ENCODE measurements at regions not wholly inside any gene's neighbourhood (a gene's known extent, or its start where the extent isn't known, plus 50 kb on each side); places are given as distances from the start of the nearest gene placed in this dataset.

- TF ChIP-seq REST (IDR thresholded peaks at IDR 0.05; ENCODE audit: insufficient read depth in 1 of 2, low read depth in 2 of 2, low read length in 2 of 2) (no peak), POLR2AphosphoS5 (IDR thresholded peaks at IDR 0.05; ENCODE audit: low read depth, low read length) (no peak), TAF1 (IDR thresholded peaks at IDR 0.05; ENCODE audit: borderline replicate concordance, insufficient read depth, low read length) (no peak), SIN3A (IDR thresholded peaks at IDR 0.05; ENCODE audit: borderline replicate concordance, insufficient read depth, low read length) (no peak), FOXP2 (optimal IDR thresholded peaks at IDR 0.05; ENCODE audit: borderline replicate concordance, extremely low read depth, extremely low read length, insufficient read depth) (no peak)
Measured at GRCh38 chr10:128286762-128287500, 160.7 kb upstream of the MKI67 start.

- TF ChIP-seq REST (IDR thresholded peaks at IDR 0.05; ENCODE audit: insufficient read depth in 1 of 2, low read depth in 2 of 2, low read length in 2 of 2) (no peak), SIN3A (IDR thresholded peaks at IDR 0.05; ENCODE audit: borderline replicate concordance, insufficient read depth, low read length) (no peak), POLR2AphosphoS5 (IDR thresholded peaks at IDR 0.05; ENCODE audit: low read depth, low read length) (no peak), TAF1 (IDR thresholded peaks at IDR 0.05; ENCODE audit: borderline replicate concordance, insufficient read depth, low read length) (no peak), FOXP2 (optimal IDR thresholded peaks at IDR 0.05; ENCODE audit: borderline replicate concordance, extremely low read depth, extremely low read length, insufficient read depth) (no peak)
Measured at GRCh38 chr10:128287921-128288320, 161.7 kb upstream of the MKI67 start.

- TF ChIP-seq TAF1 (IDR thresholded peaks at IDR 0.05; ENCODE audit: borderline replicate concordance, insufficient read depth, low read length) (no peak), FOXP2 (optimal IDR thresholded peaks at IDR 0.05; ENCODE audit: borderline replicate concordance, extremely low read depth, extremely low read length, insufficient read depth) (no peak), POLR2AphosphoS5 (IDR thresholded peaks at IDR 0.05; ENCODE audit: low read depth, low read length) (no peak), SIN3A (IDR thresholded peaks at IDR 0.05; ENCODE audit: borderline replicate concordance, insufficient read depth, low read length) (no peak), REST (IDR thresholded peaks at IDR 0.05; ENCODE audit: insufficient read depth in 1 of 2, low read depth in 2 of 2, low read length in 2 of 2) (no peak)
Measured at GRCh38 chr10:128289621-128290020, 163.4 kb upstream of the MKI67 start.

- TF ChIP-seq REST (IDR thresholded peaks at IDR 0.05; ENCODE audit: insufficient read depth in 1 of 2, low read depth in 2 of 2, low read length in 2 of 2) (no peak), TAF1 (IDR thresholded peaks at IDR 0.05; ENCODE audit: borderline replicate concordance, insufficient read depth, low read length) (no peak), FOXP2 (optimal IDR thresholded peaks at IDR 0.05; ENCODE audit: borderline replicate concordance, extremely low read depth, extremely low read length, insufficient read depth) (no peak), SIN3A (IDR thresholded peaks at IDR 0.05; ENCODE audit: borderline replicate concordance, insufficient read depth, low read length) (no peak), POLR2AphosphoS5 (IDR thresholded peaks at IDR 0.05; ENCODE audit: low read depth, low read length) (no peak)
Measured at GRCh38 chr10:128295003-128295402, 168.8 kb upstream of the MKI67 start.

All from PFSK-1 (cell line).